ENCODE measurements at regions not wholly inside any gene's neighbourhood (a gene's known extent, or its start where the extent isn't known, plus 50 kb on each side); places are given as distances from the start of the nearest gene placed in this dataset.

DNA sequence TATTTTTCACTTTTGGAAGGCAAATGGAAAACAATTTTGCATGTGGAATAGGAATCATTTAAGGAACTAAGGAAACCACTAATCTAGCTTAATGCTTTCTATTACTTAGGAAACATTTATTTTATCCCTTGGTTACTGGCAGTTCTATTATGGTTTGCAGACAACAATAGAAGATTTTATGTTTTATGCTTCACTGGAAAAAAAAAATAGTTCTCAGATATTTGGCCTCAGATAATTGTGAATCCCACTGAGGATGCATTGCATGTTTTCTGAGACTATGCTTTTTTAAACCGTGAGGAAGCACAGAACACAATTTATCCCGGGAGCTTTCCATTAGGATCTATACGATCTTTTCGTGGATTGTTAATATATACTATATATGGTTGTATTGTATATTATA, 356.9 kb downstream of the CSNK1G3 start:
- CTCF ChIA-PET = no interaction called here
- intact Hi-C loops (cut with micrococcal nuclease) = no loop called here

DNA sequence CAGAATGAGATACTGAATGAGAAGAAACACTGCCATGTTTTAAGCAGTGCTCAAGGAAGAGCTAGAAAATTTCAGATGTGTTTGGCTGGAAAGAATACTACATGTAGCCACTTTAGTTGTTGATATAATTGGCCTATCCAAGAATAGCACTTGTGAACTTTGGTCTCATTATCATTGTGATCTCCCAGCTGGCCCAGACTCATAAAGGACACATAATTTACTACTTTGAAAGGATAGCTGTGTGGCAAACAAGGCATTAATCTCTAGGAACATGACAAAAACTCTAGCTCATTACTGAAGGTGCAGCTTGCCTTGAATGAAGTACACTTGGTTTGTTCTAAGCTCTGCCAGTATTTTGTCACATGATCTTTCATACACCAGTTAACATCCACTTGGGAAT, 356.3 kb downstream of the CSNK1G3 start:
- intact Hi-C loops (cut with micrococcal nuclease) = no loop called here
- CTCF ChIA-PET = no interaction called here

More for the DNA sequence above, 356.9 kb downstream of the CSNK1G3 start:
- no peaks in the 10 kb centered on the region for H3K4me1 Mint-ChIP-seq (ENCODE audit: low read depth)
- no peaks in the 10 kb centered on the region for H3K36me3 Mint-ChIP-seq
- peaks cover 2% of the 10 kb centered on the region for H3K9me3 Mint-ChIP-seq
- no peak overlapping the region for H3K27ac Mint-ChIP-seq
- POLR2A ChIA-PET = no interaction called here
- no peak for DNase-seq
- no peak overlapping the region for H3K4me3 Mint-ChIP-seq
- H3K27me3 Mint-ChIP-seq = no peaks in the 10 kb centered on the region

GRCh38 chr5:123865641-123866040, 353.7 kb downstream of the CSNK1G3 start:
- Mint-ChIP-seq H3K36me3 (no peaks in the 10 kb centered on the region), H3K4me3 (no peak overlapping the region), H3K27ac (no peak overlapping the region), H3K27me3 (no peaks in the 10 kb centered on the region), H3K4me1 (ENCODE audit: low read depth) (no peaks in the 10 kb centered on the region), H3K9me3 (peaks cover 2% of the 10 kb centered on the region)
- ChIA-PET POLR2A (no interaction called here), CTCF (no interaction called here)
- no peak for DNase-seq
- intact Hi-C loops (cut with micrococcal nuclease) = no loop called here

More for the DNA sequence above, 356.3 kb downstream of the CSNK1G3 start:
- no peaks in the 10 kb centered on the region for H3K27me3 Mint-ChIP-seq
- no peak overlapping the region for H3K4me3 Mint-ChIP-seq
- POLR2A ChIA-PET = no interaction called here
- H3K4me1 Mint-ChIP-seq (ENCODE audit: low read depth) = no peaks in the 10 kb centered on the region
- H3K36me3 Mint-ChIP-seq = no peaks in the 10 kb centered on the region
- DNase-seq = no peak
- no peak overlapping the region for H3K27ac Mint-ChIP-seq
- peaks cover 2% of the 10 kb centered on the region for H3K9me3 Mint-ChIP-seq

DNA sequence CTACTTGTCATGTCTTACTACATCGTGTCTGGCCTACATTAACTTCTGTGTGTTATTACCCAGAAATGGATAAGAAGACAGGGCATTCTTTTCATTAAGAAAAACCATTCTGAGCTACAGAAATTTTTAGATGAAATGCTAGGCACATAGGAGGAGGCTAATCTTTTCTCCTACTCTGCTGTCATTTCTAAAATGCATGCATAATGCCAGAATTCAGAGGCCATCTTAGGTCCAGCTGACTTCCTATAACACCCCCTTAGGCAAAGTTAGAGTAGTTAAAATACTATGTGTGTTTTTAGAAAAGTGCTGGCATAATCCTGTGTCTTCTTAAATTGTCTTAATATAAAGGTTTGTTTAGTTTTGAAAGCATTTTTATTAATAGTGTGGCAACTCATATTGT, 352.6 kb downstream of the CSNK1G3 start:
- Mint-ChIP-seq H3K4me3 (no peak overlapping the region), H3K27me3 (no peaks in the 10 kb centered on the region), H3K4me1 (ENCODE audit: low read depth) (no peaks in the 10 kb centered on the region), H3K27ac (no peak overlapping the region), H3K36me3 (no peaks in the 10 kb centered on the region), H3K9me3 (peaks cover 2% of the 10 kb centered on the region)
- ChIA-PET CTCF (no interaction called here), POLR2A (no interaction called here)
- DNase-seq = no peak
- intact Hi-C loops (cut with micrococcal nuclease) = no loop called here

- CTCF ChIA-PET = no interaction called here
- Mint-ChIP-seq H3K27ac (no peak overlapping the region), H3K4me1 (ENCODE audit: low read depth) (no peaks in the 10 kb centered on the region), H3K36me3 (no peaks in the 10 kb centered on the region), H3K27me3 (no peaks in the 10 kb centered on the region), H3K9me3 (no peaks in the 10 kb centered on the region), H3K4me3 (no peak overlapping the region)
- intact Hi-C loops (cut with micrococcal nuclease) = no loop called here
- no peak for DNase-seq
- POLR2A ChIA-PET = no interaction called here
These were observed 347.0 kb downstream of the CSNK1G3 start for GRCh38 chr5:123858938-123859337.

GRCh38 chr5:123856766-123857165, 344.8 kb downstream of the CSNK1G3 start:
- Mint-ChIP-seq H3K4me1 (ENCODE audit: low read depth) (no peaks in the 10 kb centered on the region), H3K27me3 (no peaks in the 10 kb centered on the region), H3K4me3 (no peak overlapping the region), H3K9me3 (no peaks in the 10 kb centered on the region), H3K27ac (no peak overlapping the region), H3K36me3 (no peaks in the 10 kb centered on the region)
- DNase-seq = no peak
- ChIA-PET POLR2A (no interaction called here), CTCF (no interaction called here)
- intact Hi-C loops (cut with micrococcal nuclease) = no loop called here

DNA sequence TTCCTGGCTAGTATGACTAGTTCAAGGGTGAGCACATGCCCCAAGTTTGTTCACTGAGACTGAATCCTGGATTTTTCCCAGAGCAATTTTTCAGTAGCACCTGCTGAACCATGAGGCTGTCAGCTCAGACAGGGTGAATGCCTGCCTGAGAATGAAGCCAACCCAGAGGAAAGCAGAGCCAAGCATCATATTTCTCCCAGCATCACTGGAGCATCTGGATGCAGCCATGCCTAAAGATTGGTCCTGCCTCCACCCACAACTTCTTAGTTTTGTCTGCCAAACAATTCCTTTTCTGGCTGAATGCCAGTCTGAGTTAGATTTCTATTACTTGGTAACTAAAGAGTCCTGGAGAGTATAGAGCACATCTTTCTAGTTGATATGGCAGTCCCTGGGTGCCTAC, 343.6 kb downstream of the CSNK1G3 start:
- H3K4me1 Mint-ChIP-seq (ENCODE audit: low read depth) = no peaks in the 10 kb centered on the region
- H3K27ac Mint-ChIP-seq = no peak overlapping the region
- H3K4me3 Mint-ChIP-seq = no peak overlapping the region
- POLR2A ChIA-PET = no interaction called here
- peaks cover 3% of the 10 kb centered on the region for H3K9me3 Mint-ChIP-seq
- intact Hi-C loops (cut with micrococcal nuclease) = no loop called here
- CTCF ChIA-PET = no interaction called here
- no peaks in the 10 kb centered on the region for H3K27me3 Mint-ChIP-seq
- DNase-seq = no peak
- H3K36me3 Mint-ChIP-seq = no peaks in the 10 kb centered on the region

DNA sequence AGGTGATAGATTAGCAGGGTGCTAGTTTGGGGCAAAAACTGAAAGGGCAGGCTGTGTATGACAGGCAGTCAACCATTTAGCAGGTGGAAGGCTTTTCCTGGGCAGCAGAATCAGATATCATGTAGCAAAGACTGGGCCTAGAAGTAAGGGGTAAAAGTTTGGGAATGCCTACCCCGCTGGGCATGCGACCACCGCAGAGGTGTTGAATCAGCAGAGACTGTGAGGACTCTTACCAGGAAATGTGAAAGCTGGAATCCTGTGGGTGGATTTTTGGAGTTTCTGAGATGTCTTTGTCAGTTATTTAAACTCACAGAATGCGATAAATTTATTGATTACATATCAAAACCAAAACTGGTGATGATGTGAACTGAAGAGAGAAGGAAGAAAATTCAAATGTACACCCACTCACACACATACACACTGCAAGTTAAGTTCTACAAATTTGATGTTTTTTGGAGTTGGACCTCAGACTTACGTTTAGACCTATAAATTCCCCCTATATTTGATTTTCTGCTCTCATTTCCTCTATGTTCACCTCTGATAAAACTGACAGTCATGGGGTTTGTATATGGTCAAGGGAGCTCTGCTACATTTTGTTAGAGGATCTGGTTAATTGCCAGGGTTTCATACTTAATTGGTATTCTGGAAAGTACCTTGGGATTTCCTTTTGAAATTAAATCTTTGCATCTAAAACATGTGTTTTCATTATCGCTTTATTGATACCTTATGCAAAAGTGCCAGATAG, 333.6 kb downstream of the CSNK1G3 start:
- H3K27ac Mint-ChIP-seq = no peak overlapping the region
- no peak overlapping the region for H3K4me3 Mint-ChIP-seq
- ChIA-PET CTCF (no interaction called here), POLR2A (no interaction called here)
- H3K4me1 Mint-ChIP-seq (ENCODE audit: low read depth) = no peaks in the 10 kb centered on the region
- no peaks in the 10 kb centered on the region for H3K27me3 Mint-ChIP-seq
- intact Hi-C loops (cut with micrococcal nuclease) = no loop called here
- no peaks in the 10 kb centered on the region for H3K36me3 Mint-ChIP-seq
- peaks cover 6% of the 10 kb centered on the region for H3K9me3 Mint-ChIP-seq
- DNase-seq = no peak

DNA sequence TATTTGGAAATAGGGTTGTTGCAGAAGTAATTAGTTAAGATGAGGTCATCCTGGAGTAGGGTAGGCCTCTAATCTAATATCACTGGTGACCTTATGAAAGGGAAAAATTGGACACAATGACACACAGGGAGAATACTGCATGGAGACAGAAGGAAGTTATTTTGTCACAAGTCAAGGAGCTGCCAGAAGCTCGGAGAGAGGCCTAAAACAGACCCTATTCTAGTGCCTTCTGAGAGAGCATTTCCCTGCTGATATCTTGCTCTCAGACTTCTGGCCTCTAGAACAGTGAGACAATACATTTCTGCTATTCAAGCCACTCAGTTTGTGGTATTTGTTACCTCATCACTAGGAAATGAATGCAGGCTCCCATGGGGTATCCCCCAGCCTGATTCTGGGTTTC, 332.9 kb downstream of the CSNK1G3 start:
- H3K27me3 Mint-ChIP-seq = no peaks in the 10 kb centered on the region
- POLR2A ChIA-PET = no interaction called here

GRCh38 chr5:123835421-123835820, 323.4 kb downstream of the CSNK1G3 start:
- H3K9me3 Mint-ChIP-seq = peaks cover 4% of the 10 kb centered on the region
- intact Hi-C loops (cut with micrococcal nuclease) = no loop called here
- H3K4me3 Mint-ChIP-seq = no peak overlapping the region
- ChIA-PET CTCF (no interaction called here), POLR2A (no interaction called here)
- no peak for DNase-seq
- no peaks in the 10 kb centered on the region for H3K36me3 Mint-ChIP-seq
- no peaks in the 10 kb centered on the region for H3K4me1 Mint-ChIP-seq (ENCODE audit: low read depth)
- no peaks in the 10 kb centered on the region for H3K27me3 Mint-ChIP-seq
- no peak overlapping the region for H3K27ac Mint-ChIP-seq

More for the DNA sequence above, 332.9 kb downstream of the CSNK1G3 start:
- no peak for DNase-seq
- H3K4me1 Mint-ChIP-seq (ENCODE audit: low read depth) = no peaks in the 10 kb centered on the region
- CTCF ChIA-PET = no interaction called here
- no peak overlapping the region for H3K27ac Mint-ChIP-seq
- no peaks in the 10 kb centered on the region for H3K36me3 Mint-ChIP-seq
- H3K9me3 Mint-ChIP-seq = peaks cover 6% of the 10 kb centered on the region
- H3K4me3 Mint-ChIP-seq = no peak overlapping the region
- intact Hi-C loops (cut with micrococcal nuclease) = no loop called here

DNA sequence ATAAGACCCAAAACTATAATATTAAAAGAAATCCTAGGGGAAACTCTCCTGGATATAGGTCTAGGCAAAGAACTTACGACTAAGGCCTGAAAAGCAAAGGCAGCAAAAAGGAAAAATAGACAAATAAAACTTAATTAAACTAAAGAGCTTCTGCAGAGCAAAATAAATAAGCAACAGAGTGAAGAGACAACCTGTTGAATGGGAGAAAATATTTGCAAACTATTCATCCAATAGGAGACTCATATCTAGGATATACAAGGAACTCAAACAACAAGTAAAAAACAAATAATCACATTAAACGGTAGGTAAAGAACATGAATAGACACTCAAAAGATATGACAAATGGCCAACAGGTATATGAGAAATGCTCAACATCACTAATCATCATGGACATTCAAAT, 318.6 kb downstream of the CSNK1G3 start:
- H3K9me3 Mint-ChIP-seq = peaks cover 4% of the 10 kb centered on the region
- no peak for DNase-seq

DNA sequence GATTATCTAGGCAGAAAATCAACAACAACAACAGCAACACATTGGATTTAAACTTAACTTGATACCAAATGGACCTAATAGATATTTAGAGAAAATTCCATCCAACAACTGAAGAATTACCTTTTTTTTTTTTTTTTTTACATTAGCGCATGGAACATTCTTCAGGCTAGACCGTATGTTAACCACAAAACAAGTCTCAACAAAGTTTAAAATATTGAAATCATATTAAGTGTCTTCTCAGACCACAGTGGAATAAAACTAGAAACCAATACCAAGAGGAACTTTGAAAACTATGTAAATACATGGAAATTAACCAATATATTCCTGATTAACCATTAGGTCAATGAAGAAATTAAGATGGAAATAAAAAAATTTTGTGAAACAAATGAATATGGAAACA, 315.8 kb downstream of the CSNK1G3 start:
- CTCF ChIA-PET = no interaction called here
- Mint-ChIP-seq H3K9me3 (peaks cover 4% of the 10 kb centered on the region), H3K36me3 (no peaks in the 10 kb centered on the region), H3K27me3 (no peaks in the 10 kb centered on the region), H3K27ac (no peak overlapping the region), H3K4me1 (ENCODE audit: low read depth) (no peaks in the 10 kb centered on the region), H3K4me3 (no peak overlapping the region)
- DNase-seq = no peak
- intact Hi-C loops (cut with micrococcal nuclease) = no loop called here
- POLR2A ChIA-PET = no interaction called here

More for the DNA sequence above, 318.6 kb downstream of the CSNK1G3 start:
- Mint-ChIP-seq H3K27ac (no peak overlapping the region), H3K27me3 (no peaks in the 10 kb centered on the region), H3K4me3 (no peak overlapping the region), H3K4me1 (ENCODE audit: low read depth) (no peaks in the 10 kb centered on the region), H3K36me3 (no peaks in the 10 kb centered on the region)
- POLR2A ChIA-PET = no interaction called here
- intact Hi-C loops (cut with micrococcal nuclease) = no loop called here
- CTCF ChIA-PET = no interaction called here

GRCh38 chr5:123819833-123820232, 307.9 kb downstream of the CSNK1G3 start:
- H3K36me3 Mint-ChIP-seq = no peaks in the 10 kb centered on the region
- ChIA-PET POLR2A (no interaction called here), CTCF (no interaction called here)
- no peak for DNase-seq
- no peak overlapping the region for H3K27ac Mint-ChIP-seq
- H3K9me3 Mint-ChIP-seq = peaks cover 2% of the 10 kb centered on the region
- no peaks in the 10 kb centered on the region for H3K27me3 Mint-ChIP-seq
- no peak overlapping the region for H3K4me3 Mint-ChIP-seq
- intact Hi-C loops (cut with micrococcal nuclease) = no loop called here
- no peaks in the 10 kb centered on the region for H3K4me1 Mint-ChIP-seq (ENCODE audit: low read depth)

Measured in activated CD4-positive, alpha-beta memory T cell treated with anti-CD3 and anti-CD28 coated beads for 36 hours (primary cell).